ENCODE measurements at regions not wholly inside any gene's neighbourhood (a gene's known extent, or its start where the extent isn't known, plus 50 kb on each side); places are given as distances from the start of the nearest gene placed in this dataset.

GRCh38 chr2:15791294-15791693 lies 149.1 kb upstream of the MYCN start:
- Mint-ChIP-seq H3K4me3 (ENCODE audit: unreplicated experiment) (no peak overlapping the region), H3K36me3 (ENCODE audit: unreplicated experiment) (no peaks in the 10 kb centered on the region), H3K4me1 (ENCODE audit: low read depth, unreplicated experiment) (peaks cover 5% of the 10 kb centered on the region), H3K27ac (ENCODE audit: unreplicated experiment) (no peak overlapping the region), H3K9me3 (ENCODE audit: unreplicated experiment) (no peaks in the 10 kb centered on the region), H3K27me3 (ENCODE audit: unreplicated experiment) (no peaks in the 10 kb centered on the region)
- DNase-seq: no peak
- no peak for TF ChIP-seq CTCF (IDR thresholded peaks at IDR 0.05; ENCODE audit: partially characterized antibody, unreplicated experiment)

- no peak for TF ChIP-seq CTCF (IDR thresholded peaks at IDR 0.05; ENCODE audit: partially characterized antibody, unreplicated experiment)
- no peaks in the 10 kb centered on the region for H3K9me3 Mint-ChIP-seq (ENCODE audit: unreplicated experiment)
- H3K4me1 Mint-ChIP-seq (ENCODE audit: low read depth, unreplicated experiment): peaks cover 5% of the 10 kb centered on the region
- no peaks in the 10 kb centered on the region for H3K36me3 Mint-ChIP-seq (ENCODE audit: unreplicated experiment)
- H3K27me3 Mint-ChIP-seq (ENCODE audit: unreplicated experiment): no peaks in the 10 kb centered on the region
- no peak for DNase-seq
- H3K27ac Mint-ChIP-seq (ENCODE audit: unreplicated experiment): no peak overlapping the region
- H3K4me3 Mint-ChIP-seq (ENCODE audit: unreplicated experiment): no peak overlapping the region
Measured at GRCh38 chr2:15792331-15792730, 148.0 kb upstream of the MYCN start.

GRCh38 chr2:15793078-15793913 lies 147.1 kb upstream of the MYCN start:
- Mint-ChIP-seq H3K27ac (ENCODE audit: unreplicated experiment) (no peak overlapping the region), H3K9me3 (ENCODE audit: unreplicated experiment) (peaks cover 3% of the 10 kb centered on the region), H3K36me3 (ENCODE audit: unreplicated experiment) (no peaks in the 10 kb centered on the region), H3K27me3 (ENCODE audit: unreplicated experiment) (peaks cover 2% of the 10 kb centered on the region), H3K4me1 (ENCODE audit: low read depth, unreplicated experiment) (peaks cover 8% of the 10 kb centered on the region), H3K4me3 (ENCODE audit: unreplicated experiment) (no peak overlapping the region)
- no peak for TF ChIP-seq CTCF (IDR thresholded peaks at IDR 0.05; ENCODE audit: partially characterized antibody, unreplicated experiment)
- DNase-seq: no peak

GRCh38 chr2:15793978-15794377 lies 146.4 kb upstream of the MYCN start:
- peaks cover 4% of the 10 kb centered on the region for H3K27me3 Mint-ChIP-seq (ENCODE audit: unreplicated experiment)
- no peak for DNase-seq
- no peak overlapping the region for H3K27ac Mint-ChIP-seq (ENCODE audit: unreplicated experiment)
- peaks cover 3% of the 10 kb centered on the region for H3K9me3 Mint-ChIP-seq (ENCODE audit: unreplicated experiment)
- no peaks in the 10 kb centered on the region for H3K36me3 Mint-ChIP-seq (ENCODE audit: unreplicated experiment)
- peaks cover 13% of the 10 kb centered on the region for H3K4me1 Mint-ChIP-seq (ENCODE audit: low read depth, unreplicated experiment)
- TF ChIP-seq CTCF (IDR thresholded peaks at IDR 0.05; ENCODE audit: partially characterized antibody, unreplicated experiment): no peak
- H3K4me3 Mint-ChIP-seq (ENCODE audit: unreplicated experiment): no peak overlapping the region

GRCh38 chr2:15794608-15795134 lies 145.7 kb upstream of the MYCN start:
- no peak overlapping the region for H3K27ac Mint-ChIP-seq (ENCODE audit: unreplicated experiment)
- H3K9me3 Mint-ChIP-seq (ENCODE audit: unreplicated experiment): peaks cover 3% of the 10 kb centered on the region
- peaks cover 4% of the 10 kb centered on the region for H3K27me3 Mint-ChIP-seq (ENCODE audit: unreplicated experiment)
- H3K4me1 Mint-ChIP-seq (ENCODE audit: low read depth, unreplicated experiment): peaks cover 15% of the 10 kb centered on the region
- no peak for TF ChIP-seq CTCF (IDR thresholded peaks at IDR 0.05; ENCODE audit: partially characterized antibody, unreplicated experiment)
- H3K4me3 Mint-ChIP-seq (ENCODE audit: unreplicated experiment): no peak overlapping the region
- no peak for DNase-seq
- no peaks in the 10 kb centered on the region for H3K36me3 Mint-ChIP-seq (ENCODE audit: unreplicated experiment)
